IMR-90 (cell line): ENCODE measurements at regions not wholly inside any gene's neighbourhood (a gene's known extent, or its start where the extent isn't known, plus 50 kb on each side); places are given as distances from the start of the nearest gene placed in this dataset.
A peak's percentile ranks its signal among the peaks of the same experiment; 100 is the strongest.

Source experiments
- ATAC-seq: fragments of 200-7000 bp; cut with Tn5 transposase; 2 replicates; pipeline ENCODE4 v1.9.1; 2020; ENCODE audit warnings: low read depth, mild to moderate bottlenecking, moderate library complexity
- BruUV-seq: library from RNA; stranded (reverse); fragments of 400-500 nt; replicated peaks from 2 replicates; lab custom pipeline; 2021; lab: Mats Ljungman, UMichigan
- CTCF ChIA-PET: fragments of 300-600 bp; formaldehyde crosslinking; extraction: SDS; loops from one replicate; lab custom pipeline; 2021; ENCODE audit warnings: antibody characterized with exemption; lab: Yijun Ruan, JAX
- POLR2A ChIA-PET: fragments of 300-600 bp; sonication (Branson Sonifier 250); formaldehyde crosslinking; loops from one replicate; lab custom pipeline; 2022; ENCODE audit warnings: antibody characterized with exemption; ENCODE audit not compliant: unreplicated experiment; lab: Charles Lee
- DNase-seq: peaks from one replicate; pipeline ENCODE4 v3.0.0; 2013
- H2AFZ ChIP-seq: replicated peaks from 2 replicates; pipeline ENCODE3; 2013; ENCODE audit warnings: low read length, mild to moderate bottlenecking; ENCODE audit not compliant: poor library complexity
- H2AK5ac ChIP-seq: 2 replicates; pipeline ENCODE4 v1.6.1; 2013; ENCODE audit warnings: low read depth, low read length, inconsistent platforms
- H2AK9ac ChIP-seq: replicated peaks from 2 replicates; pipeline ENCODE3; 2013; ENCODE audit warnings: mild to moderate bottlenecking, low read depth, low read length, moderate library complexity; ENCODE audit not compliant: poor library complexity
- H2BK120ac ChIP-seq: 2 replicates; pipeline ENCODE4 v1.6.1; 2013; ENCODE audit warnings: low read depth, low read length, inconsistent platforms
- H2BK15ac ChIP-seq: 3 replicates; pipeline ENCODE4 v1.6.1; 2013; ENCODE audit warnings: low read depth, low read length, inconsistent platforms
- H2BK20ac ChIP-seq: 2 replicates; pipeline ENCODE4 v1.6.1; 2013; ENCODE audit warnings: low read depth, mild to moderate bottlenecking, inconsistent platforms, low read length, moderate library complexity
- H2BK5ac ChIP-seq: 2 replicates; pipeline ENCODE4 v1.6.1; 2013; ENCODE audit warnings: mild to moderate bottlenecking, low read depth, low read length, inconsistent platforms; ENCODE audit not compliant: poor library complexity, severe bottlenecking
- H3K14ac ChIP-seq: replicated peaks from 2 replicates; pipeline ENCODE4 v1.6.1; 2013; ENCODE audit warnings: low read depth, low read length, inconsistent platforms
- H3K18ac ChIP-seq: 2 replicates; pipeline ENCODE4 v1.6.1; 2013; ENCODE audit warnings: low read depth, low read length, control low read depth
- H3K23ac ChIP-seq: 2 replicates; pipeline ENCODE4 v1.6.1; 2013; ENCODE audit warnings: low read depth, low read length, inconsistent platforms
- H3K27ac ChIP-seq: 2 replicates; pipeline ENCODE4 v1.5.1; 2013; ENCODE audit warnings: mild to moderate bottlenecking, control low read depth, low read length; ENCODE audit not compliant: insufficient read depth
- H3K27me3 ChIP-seq: 2 replicates; pipeline ENCODE4 v1.6.1; 2013; ENCODE audit warnings: low read length; ENCODE audit not compliant: control insufficient read depth, insufficient read depth
- H3K36me3 ChIP-seq: 2 replicates; pipeline ENCODE4 v1.6.1; 2013; ENCODE audit warnings: low read length, mixed read lengths; ENCODE audit not compliant: control insufficient read depth, insufficient read depth
- H3K4ac ChIP-seq: 2 replicates; pipeline ENCODE4 v1.6.1; 2013; ENCODE audit warnings: low read depth, low read length, inconsistent platforms
- H3K4me1 ChIP-seq: 2 replicates; pipeline ENCODE4 v1.6.1; 2013; ENCODE audit warnings: low read length, mixed read lengths; ENCODE audit not compliant: control insufficient read depth, insufficient read depth
- H3K4me2 ChIP-seq: 2 replicates; pipeline ENCODE4 v1.6.1; 2013; ENCODE audit warnings: low read depth, mild to moderate bottlenecking, control low read depth, low read length, moderate library complexity
- H3K4me3 ChIP-seq: 2 replicates; pipeline ENCODE4 v1.5.1; 2013; ENCODE audit warnings: low read depth, mild to moderate bottlenecking, control low read depth, low read length, moderate library complexity; ENCODE audit not compliant: insufficient read depth
- H3K56ac ChIP-seq: 2 replicates; pipeline ENCODE4 v1.6.1; 2013; ENCODE audit warnings: low read length, inconsistent platforms; ENCODE audit not compliant: insufficient read depth; ENCODE audit errors: extremely low read depth
- H3K79me1 ChIP-seq, 2 experiments: 2 replicates each; pipeline ENCODE4 v1.6.1; 2013; ENCODE audit warnings: low read length in 2 of 2, inconsistent platforms in 1 of 2, low read depth in 1 of 2
- H3K9ac ChIP-seq: 2 replicates; pipeline ENCODE4 v1.6.1; 2013; ENCODE audit warnings: low read depth, low read length, control low read depth
- H3K9me1 ChIP-seq: 2 replicates; pipeline ENCODE4 v1.6.1; 2013; ENCODE audit warnings: low read length, inconsistent platforms; ENCODE audit not compliant: insufficient read depth
- H3K9me3 ChIP-seq: 2 replicates; pipeline ENCODE4 v1.6.1; 2013; ENCODE audit warnings: low read length; ENCODE audit not compliant: control insufficient read depth, insufficient read depth
- H4K20me1 ChIP-seq: 2 replicates; pipeline ENCODE4 v1.6.1; 2013; ENCODE audit warnings: low read length, inconsistent platforms; ENCODE audit not compliant: insufficient read depth
- H4K5ac ChIP-seq: 2 replicates; pipeline ENCODE4 v1.6.1; 2013; ENCODE audit warnings: mild to moderate bottlenecking, low read depth, low read length, control low read depth
- H4K8ac ChIP-seq, 2 experiments: 2 replicates each; pipeline ENCODE4 v1.6.1; 2013; ENCODE audit warnings: low read depth in 2 of 2, low read length in 2 of 2, control low read depth in 1 of 2, inconsistent platforms in 1 of 2
- H4K91ac ChIP-seq: 2 replicates; pipeline ENCODE4 v1.6.1; 2013; ENCODE audit warnings: low read depth, low read length, inconsistent platforms; ENCODE audit not compliant: insufficient read depth
- CEBPB ChIP-seq: IDR thresholded peaks from 2 replicates; pipeline ENCODE4 v1.6.1; 2012; ENCODE audit warnings: low read depth, low read length, improper control_type of control experiment
- CHD1 ChIP-seq: IDR thresholded peaks from 2 replicates; pipeline ENCODE4 v1.6.1; 2012; ENCODE audit warnings: low read depth, low read length, improper control_type of control experiment
- MAFK ChIP-seq: IDR thresholded peaks from 2 replicates; pipeline ENCODE4 v1.6.1; 2012; ENCODE audit warnings: low read depth, low read length, improper control_type of control experiment
- NFE2L2 ChIP-seq: fragments of 150-350 bp; IDR thresholded peaks from 2 replicates; pipeline ENCODE4 v1.6.1; 2016; ENCODE audit warnings: low read depth, mild to moderate bottlenecking, low read length
- SMC3 ChIP-seq: fragments of 150-350 bp; IDR thresholded peaks from 2 replicates; pipeline ENCODE4 v1.6.1; 2016; ENCODE audit warnings: low read depth, mild to moderate bottlenecking, antibody characterized with exemption, low read length, moderate library complexity
- WGBS, 2 experiments: methylation state at CpG; one replicate each; pipeline versions ENCODE4 v1.1.5 to v1.1.7; 2013; ENCODE audit warnings: missing lambda C conversion rate in 2 of 2; ENCODE audit not compliant: insufficient read length in 1 of 2; ENCODE audit errors: extremely low coverage in 2 of 2; 5-methylcytosine and 5-hydroxymethylcytosine counted together
- dilution Hi-C: fragments of 300-500 bp; cut with HindIII; formaldehyde crosslinking; loops from one replicate; pipeline ENCODE4 v1.14.3; 2018; ENCODE audit warnings: low sequenced_read_pairs; ENCODE audit not compliant: unreplicated experiment
- in situ Hi-C: fragments of 300-500 bp; cut with MboI; formaldehyde crosslinking; loops from 3 replicates; pipeline ENCODE4 v1.14.3; 2019; ENCODE audit warnings: low sequenced_read_pairs, inconsistent platforms, mixed read lengths
- intact Hi-C: fragments of 100-400 bp; cut with micrococcal nuclease; formaldehyde crosslinking; loops from 2 replicates; pipeline ENCODE4 v1.10.0; 2022

DNA sequence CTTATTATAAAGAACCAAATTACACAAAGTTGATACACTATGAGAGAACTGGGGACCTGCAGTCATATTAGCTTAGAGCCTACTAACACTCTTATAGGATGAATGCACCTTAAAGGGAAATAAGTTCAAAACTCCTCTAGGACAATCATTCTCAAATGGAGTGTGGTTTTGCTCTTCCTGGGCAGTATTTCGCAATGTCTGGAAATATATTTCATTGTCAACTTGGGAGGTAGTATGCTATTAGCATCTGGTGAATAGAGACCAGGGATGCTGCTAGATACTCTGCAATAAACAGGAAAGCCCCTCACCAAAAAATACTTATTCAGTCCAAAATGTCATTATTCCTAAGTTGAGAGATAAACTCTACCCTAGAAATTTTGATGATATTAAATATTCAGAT lies 451.4 kb upstream of the ARPP21 start:
- Histone ChIP-seq H3K9me3 (peaks cover 2% of the 10 kb centered on the region; the same call in 1 of the 2 replicates), H2AFZ (no peak overlapping the region), H4K91ac (no peak overlapping the region), H3K27me3 (no peaks in the 10 kb centered on the region), H2AK5ac (no peak overlapping the region), H3K4ac (no peak overlapping the region), H4K8ac (no peak overlapping the region), H2AK9ac (no peak overlapping the region), H3K18ac (no peak overlapping the region), H3K56ac (no peak overlapping the region), H3K4me2 (no peak overlapping the region), H4K20me1 (no peaks in the 10 kb centered on the region), H3K27ac (no peak overlapping the region), H2BK20ac (no peak overlapping the region), H2BK120ac (no peak overlapping the region), H4K5ac (no peak overlapping the region), H3K14ac (no peak overlapping the region), H3K79me1 (no peaks in the 10 kb centered on the region), H3K23ac (no peak overlapping the region), H3K36me3 (no peaks in the 10 kb centered on the region), H3K9ac (no peak overlapping the region), H3K4me1 (no peaks in the 10 kb centered on the region), H3K9me1 (no peaks in the 10 kb centered on the region), H3K4me3 (no peak overlapping the region), H2BK15ac (no peak overlapping the region), H2BK5ac (no peak overlapping the region)
- POLR2A ChIA-PET, result no interaction called here
- ATAC-seq (no peak), DNase-seq (no peak)
- dilution Hi-C loops, result no loop called here
- in situ Hi-C loops, result no loop called here
- intact Hi-C loops, result no loop called here
- TF ChIP-seq MAFK (no peak), CHD1 (no peak), SMC3 (no peak), CEBPB (peak; percentile 66), NFE2L2 (no peak)
- BruUV-seq, result no TSS peak
- CTCF ChIA-PET, result no interaction called here
- WGBS, 2 experiments, result no CpG with 5 or more reads among the region's 1 CpG
